OCI-LY3 (cell line): ENCODE measurements at regions not wholly inside any gene's neighbourhood (a gene's known extent, or its start where the extent isn't known, plus 50 kb on each side); places are given as distances from the start of the nearest gene placed in this dataset.

Experiments used
- H2AFZ ChIP-seq: fragments of 200-600, 300-600 bp; shearing (Covaris generic); 2 replicates; pipeline ENCODE4 v1.6.0; 2014; ENCODE audit warnings: antibody characterized with exemption, low read depth, low read length
- H3K27ac ChIP-seq: fragments of 200-600, 300-600 bp; sonication (generic); 2 replicates; pipeline ENCODE4 v1.5.1; 2014; ENCODE audit warnings: mild to moderate bottlenecking, low read length, moderate library complexity, mixed read lengths
- H3K27me3 ChIP-seq: fragments of 200-600, 300-600 bp; sonication (generic); 2 replicates; pipeline ENCODE4 v1.6.1; 2014; ENCODE audit warnings: low read depth, low read length, mixed read lengths
- H3K36me3 ChIP-seq: fragments of 200-600, 300-600 bp; sonication (generic); replicated peaks from 2 replicates; pipeline ENCODE3; 2014; ENCODE audit warnings: low read depth, low read length, mixed read lengths
- H3K4me1 ChIP-seq: fragments of 300-600, 200-600 bp; sonication (generic); 2 replicates; pipeline ENCODE4 v1.6.1; 2014; ENCODE audit warnings: low read length, mixed read lengths
- H3K4me2 ChIP-seq: fragments of 200-600, 300-600 bp; sonication (generic); 2 replicates; pipeline ENCODE4 v1.6.1; 2014; ENCODE audit warnings: low read length, mixed read lengths
- H3K4me3 ChIP-seq: fragments of 300-600, 200-600 bp; sonication (generic); 2 replicates; pipeline ENCODE4 v1.5.1; 2014; ENCODE audit warnings: antibody characterized with exemption, mild to moderate bottlenecking, low read length, moderate library complexity
- H3K79me2 ChIP-seq: fragments of 300-600, 200-600 bp; shearing (Covaris generic); 2 replicates; pipeline ENCODE4 v1.6.1; 2014; ENCODE audit warnings: mild to moderate bottlenecking, low read length, mixed read lengths
- H3K9ac ChIP-seq: fragments of 300-600, 200-600 bp; shearing (Covaris generic); 2 replicates; pipeline ENCODE4 v1.6.0; 2014; ENCODE audit warnings: mild to moderate bottlenecking, low read length, moderate library complexity
- H3K9me3 ChIP-seq: fragments of 200-600, 300-600 bp; shearing (Covaris generic); 2 replicates; pipeline ENCODE4 v1.6.1; 2014; ENCODE audit warnings: low read length, mixed read lengths; ENCODE audit not compliant: insufficient read depth
- H4K20me1 ChIP-seq: fragments of 200-600, 300-600 bp; sonication (generic); 2 replicates; pipeline ENCODE4 v1.6.1; 2016; ENCODE audit warnings: low read length, mixed read lengths; ENCODE audit not compliant: insufficient read depth
- CTCF ChIP-seq: fragments of 200-600, 300-600 bp; sonication (generic); IDR thresholded peaks from 2 replicates; pipeline ENCODE4 v1.5.1; 2014; ENCODE audit warnings: antibody characterized with exemption, low read length, low read depth
- EZH2phosphoT487 ChIP-seq: fragments of 200-600 bp; shearing (Covaris generic); IDR thresholded peaks from 2 replicates; pipeline ENCODE4 v1.6.1; 2018; ENCODE audit warnings: antibody characterized with exemption, mixed run types, low read depth

- H3K4me3 ChIP-seq = no peak overlapping the region
- no peaks in the 10 kb centered on the region for H3K4me1 ChIP-seq
- no peaks in the 10 kb centered on the region for H3K79me2 ChIP-seq
- H2AFZ ChIP-seq = no peak overlapping the region
- H3K9ac ChIP-seq = no peak overlapping the region
- H3K9me3 ChIP-seq = no peaks in the 10 kb centered on the region
- H4K20me1 ChIP-seq = no peaks in the 10 kb centered on the region
- no peak for TF ChIP-seq CTCF
- no peak for TF ChIP-seq EZH2phosphoT487
- H3K27ac ChIP-seq = no peak overlapping the region
- H3K27me3 ChIP-seq = no peaks in the 10 kb centered on the region
- H3K36me3 ChIP-seq = no peaks in the 10 kb centered on the region
- H3K4me2 ChIP-seq = no peak overlapping the region
These were observed 52.7 kb upstream of the ELL2 start for GRCh38 chr5:96014395-96014794.

- Histone ChIP-seq H3K4me3 (no peak overlapping the region), H3K27ac (no peak overlapping the region), H3K27me3 (no peaks in the 10 kb centered on the region), H3K4me2 (no peak overlapping the region), H3K79me2 (no peaks in the 10 kb centered on the region), H3K36me3 (no peaks in the 10 kb centered on the region), H3K4me1 (no peaks in the 10 kb centered on the region), H3K9me3 (no peaks in the 10 kb centered on the region), H2AFZ (no peak overlapping the region), H3K9ac (no peak overlapping the region), H4K20me1 (no peaks in the 10 kb centered on the region)
- no peak for TF ChIP-seq EZH2phosphoT487
- TF ChIP-seq CTCF = no peak
These were observed 51.6 kb upstream of the ELL2 start for GRCh38 chr5:96013254-96013653.

GRCh38 chr5:96012399-96012798 lies 50.7 kb upstream of the ELL2 start:
- H3K9ac ChIP-seq = no peak overlapping the region
- no peak overlapping the region for H3K4me2 ChIP-seq
- no peaks in the 10 kb centered on the region for H4K20me1 ChIP-seq
- H3K4me3 ChIP-seq = no peak overlapping the region
- no peak for TF ChIP-seq EZH2phosphoT487
- no peak for TF ChIP-seq CTCF
- no peaks in the 10 kb centered on the region for H3K9me3 ChIP-seq
- no peaks in the 10 kb centered on the region for H3K27me3 ChIP-seq
- no peak overlapping the region for H2AFZ ChIP-seq
- H3K4me1 ChIP-seq = no peaks in the 10 kb centered on the region
- H3K27ac ChIP-seq = no peak overlapping the region
- H3K79me2 ChIP-seq = no peaks in the 10 kb centered on the region
- no peaks in the 10 kb centered on the region for H3K36me3 ChIP-seq
